ENCODE measurements at regions not wholly inside any gene's neighbourhood (a gene's known extent, or its start where the extent isn't known, plus 50 kb on each side); places are given as distances from the start of the nearest gene placed in this dataset.

- no peak for DNase-seq (ENCODE audit: low spot score)
- TF ChIP-seq, protein P1, sequence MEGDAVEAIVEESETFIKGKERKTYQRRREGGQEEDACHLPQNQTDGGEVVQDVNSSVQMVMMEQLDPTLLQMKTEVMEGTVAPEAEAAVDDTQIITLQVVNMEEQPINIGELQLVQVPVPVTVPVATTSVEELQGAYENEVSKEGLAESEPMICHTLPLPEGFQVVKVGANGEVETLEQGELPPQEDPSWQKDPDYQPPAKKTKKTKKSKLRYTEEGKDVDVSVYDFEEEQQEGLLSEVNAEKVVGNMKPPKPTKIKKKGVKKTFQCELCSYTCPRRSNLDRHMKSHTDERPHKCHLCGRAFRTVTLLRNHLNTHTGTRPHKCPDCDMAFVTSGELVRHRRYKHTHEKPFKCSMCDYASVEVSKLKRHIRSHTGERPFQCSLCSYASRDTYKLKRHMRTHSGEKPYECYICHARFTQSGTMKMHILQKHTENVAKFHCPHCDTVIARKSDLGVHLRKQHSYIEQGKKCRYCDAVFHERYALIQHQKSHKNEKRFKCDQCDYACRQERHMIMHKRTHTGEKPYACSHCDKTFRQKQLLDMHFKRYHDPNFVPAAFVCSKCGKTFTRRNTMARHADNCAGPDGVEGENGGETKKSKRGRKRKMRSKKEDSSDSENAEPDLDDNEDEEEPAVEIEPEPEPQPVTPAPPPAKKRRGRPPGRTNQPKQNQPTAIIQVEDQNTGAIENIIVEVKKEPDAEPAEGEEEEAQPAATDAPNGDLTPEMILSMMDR (IDR thresholded peaks at IDR 0.05; ENCODE audit: extremely low read depth, missing control alignments), result no peak
These were observed 709.3 kb upstream of the KLHL1 start for GRCh38 chr13:70817576-70817975.

DNA sequence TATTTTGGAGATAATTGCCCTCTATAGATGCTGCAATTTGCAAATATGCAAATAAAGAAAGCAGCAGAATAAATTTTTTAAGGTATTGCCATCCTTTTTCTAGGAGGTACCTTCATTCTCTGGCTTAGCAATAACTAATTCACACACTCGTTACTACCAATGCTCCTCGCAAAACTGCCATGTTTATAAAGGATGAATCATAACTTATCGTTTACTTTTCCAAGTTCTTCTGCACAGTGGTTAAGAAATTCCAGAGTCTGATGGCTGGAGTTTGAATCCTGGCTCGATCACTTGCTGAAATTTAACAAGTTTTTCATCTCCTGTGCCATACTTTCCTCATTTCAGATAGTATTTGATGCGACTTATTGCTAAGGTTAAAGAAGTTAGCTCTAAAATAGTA lies 708.6 kb upstream of the KLHL1 start:
- TF ChIP-seq, protein P1 (IDR thresholded peaks at IDR 0.05; ENCODE audit: extremely low read depth, missing control alignments), result no peak
- no peak for DNase-seq (ENCODE audit: low spot score)

DNA sequence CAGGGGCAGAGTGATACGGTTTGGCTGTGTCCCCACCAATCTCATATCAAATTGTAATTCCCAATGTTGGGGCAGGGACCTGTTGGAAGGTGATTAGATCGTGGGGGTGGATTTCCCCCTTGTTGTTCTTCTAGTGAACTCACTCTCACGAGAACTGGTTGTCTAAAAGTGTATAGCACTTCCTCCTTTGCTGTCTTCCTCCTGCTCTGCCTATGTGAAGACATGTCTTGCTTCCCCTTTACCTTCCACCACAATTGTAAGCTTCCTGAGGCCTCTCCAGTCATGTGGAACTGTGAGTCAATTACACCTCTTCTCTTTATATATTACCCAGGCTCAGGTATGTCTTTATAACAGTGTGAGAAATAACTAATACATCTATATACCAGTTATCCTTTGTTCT lies 706.4 kb upstream of the KLHL1 start:
- no peak for DNase-seq (ENCODE audit: low spot score)
- TF ChIP-seq, protein P1 (IDR thresholded peaks at IDR 0.05; ENCODE audit: extremely low read depth, missing control alignments), result no peak

GRCh38 chr13:70812481-70812880 lies 704.2 kb upstream of the KLHL1 start:
- TF ChIP-seq, protein P1 (IDR thresholded peaks at IDR 0.05; ENCODE audit: extremely low read depth, missing control alignments), result no peak
- DNase-seq (ENCODE audit: low spot score), result no peak

DNA sequence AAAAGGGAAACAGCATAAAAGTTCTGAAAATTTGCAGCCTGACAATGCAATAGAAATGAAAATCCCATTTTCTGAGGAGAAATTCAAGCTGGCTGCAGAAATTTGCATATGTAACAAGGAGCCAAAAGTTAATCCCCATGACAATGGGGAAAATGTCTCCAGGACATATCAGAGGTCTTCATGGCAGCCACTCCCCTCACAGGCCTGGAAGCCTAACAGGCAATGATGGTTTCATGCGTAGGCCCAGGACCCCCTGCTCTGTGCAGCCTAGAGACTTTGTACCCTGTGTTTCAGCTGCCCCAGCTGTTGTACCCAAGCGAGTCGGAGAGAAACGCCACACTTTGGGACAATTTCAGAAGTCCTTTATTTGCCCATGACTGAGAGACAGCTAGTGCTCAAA lies 701.3 kb upstream of the KLHL1 start:
- TF ChIP-seq, protein P1 (IDR thresholded peaks at IDR 0.05; ENCODE audit: extremely low read depth, missing control alignments), result no peak
- DNase-seq (ENCODE audit: low spot score), result no peak

DNA sequence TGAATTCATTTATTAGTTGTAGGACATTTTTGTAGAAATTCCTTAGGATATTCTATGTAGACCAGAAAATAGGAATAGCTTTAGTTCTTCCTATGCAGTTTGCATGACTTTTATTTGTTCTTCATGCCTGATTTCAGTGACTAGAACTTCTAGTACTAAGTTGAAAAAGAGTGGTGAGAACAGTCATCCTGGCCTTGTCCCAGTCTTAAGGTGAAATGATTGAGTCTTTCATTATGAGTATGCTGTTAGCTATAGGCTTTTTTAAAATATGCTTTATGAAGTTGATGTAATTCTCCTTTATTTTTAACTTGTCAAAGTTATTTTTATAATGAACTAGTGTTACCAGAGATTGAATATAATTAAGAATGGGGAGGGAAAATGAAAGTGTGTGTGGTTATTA lies 690.1 kb upstream of the KLHL1 start:
- TF ChIP-seq, protein P1 (IDR thresholded peaks at IDR 0.05; ENCODE audit: extremely low read depth, missing control alignments), result no peak
- DNase-seq (ENCODE audit: low spot score), result no peak

DNA sequence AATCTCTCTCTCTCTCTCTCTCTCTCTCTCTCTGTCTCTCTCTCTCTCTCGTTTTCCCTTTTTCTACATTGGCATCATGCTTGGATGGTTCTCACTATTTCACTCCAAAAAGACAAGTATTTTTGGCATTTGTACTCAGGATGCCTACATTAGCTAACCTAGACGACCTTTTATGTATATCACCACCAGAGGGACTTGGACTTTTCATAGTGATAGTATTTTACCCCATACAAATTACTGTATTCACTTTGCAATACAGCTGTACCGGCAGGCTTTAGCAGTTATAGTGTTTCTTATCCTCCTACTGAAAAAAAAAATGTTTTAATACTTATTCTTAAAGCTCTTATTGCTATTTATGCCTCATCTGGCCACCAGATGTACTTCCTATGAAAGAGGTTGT lies 687.2 kb upstream of the KLHL1 start:
- no peak for DNase-seq (ENCODE audit: low spot score)
- TF ChIP-seq, protein P1 (IDR thresholded peaks at IDR 0.05; ENCODE audit: extremely low read depth, missing control alignments), result no peak
